ENCODE measurements at regions not wholly inside any gene's neighbourhood (a gene's known extent, or its start where the extent isn't known, plus 50 kb on each side); places are given as distances from the start of the nearest gene placed in this dataset.

- H3K9me3 Mint-ChIP-seq, result peaks cover 20 to 23% of the 10 kb centered on the region in 2 donors
Observed at GRCh38 chr13:58843567-58843966, 1212.0 kb downstream of the PCDH17 start.

GRCh38 chr13:58850161-58850560 is 1218.6 kb downstream of the PCDH17 start:
- no peaks in the 10 kb centered on the region for H3K36me3 ChIP-seq (ENCODE audit: control insufficient read depth, insufficient read depth, low read length)
- Mint-ChIP-seq H3K27me3 (ENCODE audit: low read depth in 2 of 2) (no peaks in the 10 kb centered on the region), H3K36me3 (no peaks in the 10 kb centered on the region), H3K4me1 (no peaks in the 10 kb centered on the region), H3K27ac (no peak overlapping the region), H3K9me3 (peaks cover 10 to 19% of the 10 kb centered on the region in 2 donors), H3K4me3 (no peak overlapping the region)
- H3K9me3 ChIP-seq (ENCODE audit: control insufficient read depth, insufficient read depth, low read length), result peaks cover 3% of the 10 kb centered on the region
- intact Hi-C loops (cut with micrococcal nuclease), result no loop called here
- H3K4me1 ChIP-seq (ENCODE audit: control insufficient read depth, insufficient read depth, low read length), result no peaks in the 10 kb centered on the region
- no peak for TF ChIP-seq CTCF (IDR thresholded peaks at IDR 0.05)
- no peak overlapping the region for H3K4me3 ChIP-seq (ENCODE audit: low read length)
- ATAC-seq, result no peak
- H3K27me3 ChIP-seq (ENCODE audit: control insufficient read depth, insufficient read depth, low read length), result no peaks in the 10 kb centered on the region
- H3K27ac ChIP-seq (ENCODE audit: low read length), result no peak overlapping the region
- DNase-seq, result no peak

More at GRCh38 chr13:58843567-58843966, 1212.0 kb downstream of the PCDH17 start:
- H3K27ac ChIP-seq (ENCODE audit: low read length), result no peak overlapping the region
- no peaks in the 10 kb centered on the region for H3K36me3 ChIP-seq (ENCODE audit: control insufficient read depth, insufficient read depth, low read length)
- H3K4me1 Mint-ChIP-seq, result no peaks in the 10 kb centered on the region
- H3K4me3 ChIP-seq (ENCODE audit: low read length), result no peak overlapping the region
- intact Hi-C loops (cut with micrococcal nuclease), result no loop called here
- no peaks in the 10 kb centered on the region for H3K4me1 ChIP-seq (ENCODE audit: control insufficient read depth, insufficient read depth, low read length)
- 94% methylated on average over 6 of the region's 6 CpGs for WGBS (ENCODE audit: insufficient coverage)
- no peak for TF ChIP-seq CTCF (IDR thresholded peaks at IDR 0.05)
- H3K27ac Mint-ChIP-seq, result no peak overlapping the region
- ATAC-seq, result no peak
- DNase-seq, result no peak
- H3K27me3 Mint-ChIP-seq (ENCODE audit: low read depth in 2 of 2), result no peaks in the 10 kb centered on the region
- no peaks in the 10 kb centered on the region for H3K27me3 ChIP-seq (ENCODE audit: control insufficient read depth, insufficient read depth, low read length)
- H3K36me3 Mint-ChIP-seq, result peaks cover 20% of the 10 kb centered on the region
- no peak overlapping the region for H3K4me3 Mint-ChIP-seq
- H3K9me3 ChIP-seq (ENCODE audit: control insufficient read depth, insufficient read depth, low read length), result peaks cover 13% of the 10 kb centered on the region

- intact Hi-C loops (cut with micrococcal nuclease), result no loop called here
- Mint-ChIP-seq H3K4me3 (no peak overlapping the region), H3K4me1 (no peaks in the 10 kb centered on the region), H3K27ac (no peak overlapping the region), H3K27me3 (ENCODE audit: low read depth in 2 of 2) (no peaks in the 10 kb centered on the region), H3K9me3 (peaks cover 13 to 27% of the 10 kb centered on the region in 2 donors), H3K36me3 (peaks cover 2% of the 10 kb centered on the region)
- H3K9me3 ChIP-seq (ENCODE audit: control insufficient read depth, insufficient read depth, low read length), result peaks cover 3% of the 10 kb centered on the region
- no peak for TF ChIP-seq CTCF (IDR thresholded peaks at IDR 0.05)
- no peak for ATAC-seq
- no peak overlapping the region for H3K27ac ChIP-seq (ENCODE audit: low read length)
- no peak for DNase-seq
- H3K4me1 ChIP-seq (ENCODE audit: control insufficient read depth, insufficient read depth, low read length), result no peaks in the 10 kb centered on the region
- 36% methylated on average over 1 of the region's 1 CpG for WGBS (ENCODE audit: insufficient coverage)
- H3K27me3 ChIP-seq (ENCODE audit: control insufficient read depth, insufficient read depth, low read length), result no peaks in the 10 kb centered on the region
- no peaks in the 10 kb centered on the region for H3K36me3 ChIP-seq (ENCODE audit: control insufficient read depth, insufficient read depth, low read length)
- no peak overlapping the region for H3K4me3 ChIP-seq (ENCODE audit: low read length)
Observed at GRCh38 chr13:58852076-58852475, 1220.5 kb downstream of the PCDH17 start.

GRCh38 chr13:58855283-58855682 is 1223.7 kb downstream of the PCDH17 start:
- Histone ChIP-seq H3K9me3 (ENCODE audit: control insufficient read depth, insufficient read depth, low read length) (peaks cover 4% of the 10 kb centered on the region), H3K27ac (ENCODE audit: low read length) (no peak overlapping the region), H3K36me3 (ENCODE audit: control insufficient read depth, insufficient read depth, low read length) (no peaks in the 10 kb centered on the region), H3K27me3 (ENCODE audit: control insufficient read depth, insufficient read depth, low read length) (no peaks in the 10 kb centered on the region), H3K4me1 (ENCODE audit: control insufficient read depth, insufficient read depth, low read length) (no peaks in the 10 kb centered on the region), H3K4me3 (ENCODE audit: low read length) (no peak overlapping the region)
- peaks cover 12 to 20% of the 10 kb centered on the region in 2 donors for H3K9me3 Mint-ChIP-seq
- H3K27me3 Mint-ChIP-seq (ENCODE audit: low read depth in 2 of 2), result no peaks in the 10 kb centered on the region
- H3K27ac Mint-ChIP-seq, result no peak overlapping the region
- no peaks in the 10 kb centered on the region for H3K4me1 Mint-ChIP-seq
- intact Hi-C loops (cut with micrococcal nuclease), result no loop called here
- 90% methylated on average over 1 of the region's 1 CpG for WGBS (ENCODE audit: insufficient coverage)
- DNase-seq, result no peak
- no peak overlapping the region for H3K4me3 Mint-ChIP-seq
- peaks cover 7% of the 10 kb centered on the region for H3K36me3 Mint-ChIP-seq
- ATAC-seq, result no peak
- no peak for TF ChIP-seq CTCF (IDR thresholded peaks at IDR 0.05)
